NOMO-1 treated with DMSO at 0.1 percent for 48 hours (cell line): ENCODE measurements at regions not wholly inside any gene's neighbourhood (a gene's known extent, or its start where the extent isn't known, plus 50 kb on each side); places are given as distances from the start of the nearest gene placed in this dataset.

Experiments
- DNase-seq: peaks from one replicate; lab custom pipeline; 2025; ENCODE audit not compliant: unreplicated experiment; lab: John Stamatoyannopoulos, UW

- DNase-seq: no peak
Measured at GRCh38 chrX:39853417-39854030, 244.2 kb downstream of the BCOR start.

- DNase-seq: peak; percentile 79
Measured at GRCh38 chrX:39854772-39855747, 242.7 kb downstream of the BCOR start.

- peak; percentile 37 for DNase-seq
Measured at GRCh38 chrX:39855748-39856129, 242.0 kb downstream of the BCOR start.

GRCh38 chrX:39856472-39857121 is 241.2 kb downstream of the BCOR start:
- DNase-seq: no peak

GRCh38 chrX:39857780-39858179 is 240.0 kb downstream of the BCOR start:
- DNase-seq: no peak

- DNase-seq: peak; percentile 40
Measured at GRCh38 chrX:39859991-39860861, 237.5 kb downstream of the BCOR start.

- peak; percentile 33 for DNase-seq
Measured at GRCh38 chrX:39862963-39863362, 234.8 kb downstream of the BCOR start.

GRCh38 chrX:39866229-39866628 is 231.5 kb downstream of the BCOR start:
- no peak for DNase-seq

- DNase-seq: no peak
Measured at GRCh38 chrX:39869846-39870601, 227.7 kb downstream of the BCOR start.

GRCh38 chrX:39871648-39872047 is 226.1 kb downstream of the BCOR start:
- no peak for DNase-seq

- no peak for DNase-seq
Measured at GRCh38 chrX:39873117-39873516, 224.6 kb downstream of the BCOR start.

- no peak for DNase-seq
Measured at GRCh38 chrX:39874202-39874816, 223.4 kb downstream of the BCOR start.

GRCh38 chrX:39875834-39876628 is 221.7 kb downstream of the BCOR start:
- no peak for DNase-seq

GRCh38 chrX:39877905-39878304 is 219.9 kb downstream of the BCOR start:
- DNase-seq: no peak

- no peak for DNase-seq
Measured at GRCh38 chrX:39883666-39884065, 214.1 kb downstream of the BCOR start.

GRCh38 chrX:39886282-39886681 is 211.5 kb downstream of the BCOR start:
- DNase-seq: no peak

GRCh38 chrX:39888730-39889129 is 209.0 kb downstream of the BCOR start:
- no peak for DNase-seq

GRCh38 chrX:39889704-39890103 is 208.1 kb downstream of the BCOR start:
- no peak for DNase-seq

GRCh38 chrX:39890807-39891206 is 207.0 kb downstream of the BCOR start:
- DNase-seq: no peak
